IMR-90 (cell line): ENCODE measurements at regions not wholly inside any gene's neighbourhood (a gene's known extent, or its start where the extent isn't known, plus 50 kb on each side); places are given as distances from the start of the nearest gene placed in this dataset.

ENCODE experiments used
- ATAC-seq: fragments of 200-7000 bp; cut with Tn5 transposase; 2 replicates; pipeline ENCODE4 v1.9.1; 2020; ENCODE audit warnings: low read depth, mild to moderate bottlenecking, moderate library complexity
- BruUV-seq: library from RNA; stranded (reverse); fragments of 400-500 nt; replicated peaks from 2 replicates; lab custom pipeline; 2021; lab: Mats Ljungman, UMichigan
- CTCF ChIA-PET: fragments of 300-600 bp; formaldehyde crosslinking; extraction: SDS; loops from one replicate; lab custom pipeline; 2021; ENCODE audit warnings: antibody characterized with exemption; lab: Yijun Ruan, JAX
- POLR2A ChIA-PET: fragments of 300-600 bp; sonication (Branson Sonifier 250); formaldehyde crosslinking; loops from one replicate; lab custom pipeline; 2022; ENCODE audit warnings: antibody characterized with exemption; ENCODE audit not compliant: unreplicated experiment; lab: Charles Lee
- DNase-seq: peaks from one replicate; pipeline ENCODE4 v3.0.0; 2013
- H2AFZ ChIP-seq: replicated peaks from 2 replicates; pipeline ENCODE3; 2013; ENCODE audit warnings: low read length, mild to moderate bottlenecking; ENCODE audit not compliant: poor library complexity
- H2AK5ac ChIP-seq: 2 replicates; pipeline ENCODE4 v1.6.1; 2013; ENCODE audit warnings: low read depth, low read length, inconsistent platforms
- H2AK9ac ChIP-seq: replicated peaks from 2 replicates; pipeline ENCODE3; 2013; ENCODE audit warnings: mild to moderate bottlenecking, low read depth, low read length, moderate library complexity; ENCODE audit not compliant: poor library complexity
- H2BK120ac ChIP-seq: 2 replicates; pipeline ENCODE4 v1.6.1; 2013; ENCODE audit warnings: low read depth, low read length, inconsistent platforms
- H2BK15ac ChIP-seq: 3 replicates; pipeline ENCODE4 v1.6.1; 2013; ENCODE audit warnings: low read depth, low read length, inconsistent platforms
- H2BK20ac ChIP-seq: 2 replicates; pipeline ENCODE4 v1.6.1; 2013; ENCODE audit warnings: low read depth, mild to moderate bottlenecking, inconsistent platforms, low read length, moderate library complexity
- H2BK5ac ChIP-seq: 2 replicates; pipeline ENCODE4 v1.6.1; 2013; ENCODE audit warnings: mild to moderate bottlenecking, low read depth, low read length, inconsistent platforms; ENCODE audit not compliant: poor library complexity, severe bottlenecking
- H3K14ac ChIP-seq: replicated peaks from 2 replicates; pipeline ENCODE4 v1.6.1; 2013; ENCODE audit warnings: low read depth, low read length, inconsistent platforms
- H3K18ac ChIP-seq: 2 replicates; pipeline ENCODE4 v1.6.1; 2013; ENCODE audit warnings: low read depth, low read length, control low read depth
- H3K23ac ChIP-seq: 2 replicates; pipeline ENCODE4 v1.6.1; 2013; ENCODE audit warnings: low read depth, low read length, inconsistent platforms
- H3K27ac ChIP-seq: 2 replicates; pipeline ENCODE4 v1.5.1; 2013; ENCODE audit warnings: mild to moderate bottlenecking, control low read depth, low read length; ENCODE audit not compliant: insufficient read depth
- H3K27me3 ChIP-seq: 2 replicates; pipeline ENCODE4 v1.6.1; 2013; ENCODE audit warnings: low read length; ENCODE audit not compliant: control insufficient read depth, insufficient read depth
- H3K36me3 ChIP-seq: 2 replicates; pipeline ENCODE4 v1.6.1; 2013; ENCODE audit warnings: low read length, mixed read lengths; ENCODE audit not compliant: control insufficient read depth, insufficient read depth
- H3K4ac ChIP-seq: 2 replicates; pipeline ENCODE4 v1.6.1; 2013; ENCODE audit warnings: low read depth, low read length, inconsistent platforms
- H3K4me1 ChIP-seq: 2 replicates; pipeline ENCODE4 v1.6.1; 2013; ENCODE audit warnings: low read length, mixed read lengths; ENCODE audit not compliant: control insufficient read depth, insufficient read depth
- H3K4me2 ChIP-seq: 2 replicates; pipeline ENCODE4 v1.6.1; 2013; ENCODE audit warnings: low read depth, mild to moderate bottlenecking, control low read depth, low read length, moderate library complexity
- H3K4me3 ChIP-seq: 2 replicates; pipeline ENCODE4 v1.5.1; 2013; ENCODE audit warnings: low read depth, mild to moderate bottlenecking, control low read depth, low read length, moderate library complexity; ENCODE audit not compliant: insufficient read depth
- H3K56ac ChIP-seq: 2 replicates; pipeline ENCODE4 v1.6.1; 2013; ENCODE audit warnings: low read length, inconsistent platforms; ENCODE audit not compliant: insufficient read depth; ENCODE audit errors: extremely low read depth
- H3K79me1 ChIP-seq, 2 experiments: 2 replicates each; pipeline ENCODE4 v1.6.1; 2013; ENCODE audit warnings: low read length in 2 of 2, inconsistent platforms in 1 of 2, low read depth in 1 of 2
- H3K9ac ChIP-seq: 2 replicates; pipeline ENCODE4 v1.6.1; 2013; ENCODE audit warnings: low read depth, low read length, control low read depth
- H3K9me1 ChIP-seq: 2 replicates; pipeline ENCODE4 v1.6.1; 2013; ENCODE audit warnings: low read length, inconsistent platforms; ENCODE audit not compliant: insufficient read depth
- H3K9me3 ChIP-seq: 2 replicates; pipeline ENCODE4 v1.6.1; 2013; ENCODE audit warnings: low read length; ENCODE audit not compliant: control insufficient read depth, insufficient read depth
- H4K20me1 ChIP-seq: 2 replicates; pipeline ENCODE4 v1.6.1; 2013; ENCODE audit warnings: low read length, inconsistent platforms; ENCODE audit not compliant: insufficient read depth
- H4K5ac ChIP-seq: 2 replicates; pipeline ENCODE4 v1.6.1; 2013; ENCODE audit warnings: mild to moderate bottlenecking, low read depth, low read length, control low read depth
- H4K8ac ChIP-seq, 2 experiments: 2 replicates each; pipeline ENCODE4 v1.6.1; 2013; ENCODE audit warnings: low read depth in 2 of 2, low read length in 2 of 2, control low read depth in 1 of 2, inconsistent platforms in 1 of 2
- H4K91ac ChIP-seq: 2 replicates; pipeline ENCODE4 v1.6.1; 2013; ENCODE audit warnings: low read depth, low read length, inconsistent platforms; ENCODE audit not compliant: insufficient read depth
- BHLHE40 ChIP-seq: fragments of 150-350 bp; IDR thresholded peaks from 2 replicates; pipeline ENCODE4 v1.6.1; 2016; ENCODE audit warnings: mild to moderate bottlenecking, low read depth, low read length
- CEBPB ChIP-seq: IDR thresholded peaks from 2 replicates; pipeline ENCODE4 v1.6.1; 2012; ENCODE audit warnings: low read depth, low read length, improper control_type of control experiment
- CHD1 ChIP-seq: IDR thresholded peaks from 2 replicates; pipeline ENCODE4 v1.6.1; 2012; ENCODE audit warnings: low read depth, low read length, improper control_type of control experiment
- CTCF ChIP-seq: conservative IDR thresholded peaks from 2 replicates; pipeline ENCODE4 v1.5.1; 2012; ENCODE audit warnings: mild to moderate bottlenecking, low read depth, low read length, improper control_type of control experiment
- ELK1 ChIP-seq: fragments of 150-350 bp; IDR thresholded peaks from 2 replicates; pipeline ENCODE4 v1.6.1; 2016; ENCODE audit warnings: low read depth, mild to moderate bottlenecking, low read length, moderate library complexity, borderline replicate concordance
- FOS ChIP-seq: fragments of 150-350 bp; IDR thresholded peaks from 2 replicates; pipeline ENCODE4 v1.6.1; 2016; ENCODE audit warnings: low read depth, low read length
- MAFK ChIP-seq: IDR thresholded peaks from 2 replicates; pipeline ENCODE4 v1.6.1; 2012; ENCODE audit warnings: low read depth, low read length, improper control_type of control experiment
- MAZ ChIP-seq: IDR thresholded peaks from 2 replicates; pipeline ENCODE4 v1.6.1; 2012; ENCODE audit warnings: low read depth, mild to moderate bottlenecking, low read length, improper control_type of control experiment, moderate library complexity, borderline replicate concordance
- MXI1 ChIP-seq: IDR thresholded peaks from 2 replicates; pipeline ENCODE4 v1.6.1; 2012; ENCODE audit warnings: low read depth, mild to moderate bottlenecking, low read length, moderate library complexity, borderline replicate concordance
- NFE2L2 ChIP-seq: fragments of 150-350 bp; IDR thresholded peaks from 2 replicates; pipeline ENCODE4 v1.6.1; 2016; ENCODE audit warnings: low read depth, mild to moderate bottlenecking, low read length
- POLR2A ChIP-seq: IDR thresholded peaks from 2 replicates; pipeline ENCODE4 v1.6.1; 2012; ENCODE audit warnings: mild to moderate bottlenecking, low read depth, low read length
- RAD21 ChIP-seq: IDR thresholded peaks from 2 replicates; pipeline ENCODE4 v1.6.1; 2012; ENCODE audit warnings: low read length, improper control_type of control experiment
- RCOR1 ChIP-seq: IDR thresholded peaks from 2 replicates; pipeline ENCODE4 v1.6.1; 2012; ENCODE audit warnings: mild to moderate bottlenecking, low read length, improper control_type of control experiment; ENCODE audit not compliant: insufficient replicate concordance
- RFX5 ChIP-seq: IDR thresholded peaks from 2 replicates; pipeline ENCODE4 v1.8.0; 2012; ENCODE audit warnings: low read depth, mild to moderate bottlenecking, low read length, moderate library complexity
- SMC3 ChIP-seq: fragments of 150-350 bp; IDR thresholded peaks from 2 replicates; pipeline ENCODE4 v1.6.1; 2016; ENCODE audit warnings: low read depth, mild to moderate bottlenecking, antibody characterized with exemption, low read length, moderate library complexity
- WGBS, 2 experiments: methylation state at CpG; one replicate each; pipeline versions ENCODE4 v1.1.5 to v1.1.7; 2013; ENCODE audit warnings: missing lambda C conversion rate in 2 of 2; ENCODE audit not compliant: insufficient read length in 1 of 2; ENCODE audit errors: extremely low coverage in 2 of 2; 5-methylcytosine and 5-hydroxymethylcytosine counted together
- dilution Hi-C: fragments of 300-500 bp; cut with HindIII; formaldehyde crosslinking; loops from one replicate; pipeline ENCODE4 v1.14.3; 2018; ENCODE audit warnings: low sequenced_read_pairs; ENCODE audit not compliant: unreplicated experiment
- in situ Hi-C: fragments of 300-500 bp; cut with MboI; formaldehyde crosslinking; loops from 3 replicates; pipeline ENCODE4 v1.14.3; 2019; ENCODE audit warnings: low sequenced_read_pairs, inconsistent platforms, mixed read lengths
- intact Hi-C: fragments of 100-400 bp; cut with micrococcal nuclease; formaldehyde crosslinking; loops from 2 replicates; pipeline ENCODE4 v1.10.0; 2022
- TF ChIP-seq, protein P1 (sequence below): fragments of 150-350 bp; IDR thresholded peaks from 2 replicates; pipeline ENCODE4 v1.6.1; 2017; ENCODE audit warnings: mild to moderate bottlenecking, antibody characterized with exemption, low read length, low read depth

- peaks cover 29% of the 10 kb centered on the region for H3K9me3 ChIP-seq
- H2AFZ ChIP-seq = no peak overlapping the region
- BruUV-seq = no TSS peak
- ChIA-PET POLR2A (no interaction called here), CTCF (no interaction called here)
- H3K18ac ChIP-seq = no peak overlapping the region
- dilution Hi-C loops = no loop called here
- H3K4ac ChIP-seq = no peak overlapping the region
- no peak overlapping the region for H2BK5ac ChIP-seq
- H3K27me3 ChIP-seq = no peaks in the 10 kb centered on the region
- no peak for DNase-seq
- no peaks in the 10 kb centered on the region for H3K9me1 ChIP-seq
- no peak overlapping the region for H3K4me2 ChIP-seq
- WGBS, 2 experiments = no CpG with 5 or more reads among the region's 14 CpGs
- intact Hi-C loops = no loop called here
- H3K27ac ChIP-seq = no peak overlapping the region
- H3K14ac ChIP-seq = no peak overlapping the region
- no peak overlapping the region for H4K8ac ChIP-seq
- TF ChIP-seq, protein P1, sequence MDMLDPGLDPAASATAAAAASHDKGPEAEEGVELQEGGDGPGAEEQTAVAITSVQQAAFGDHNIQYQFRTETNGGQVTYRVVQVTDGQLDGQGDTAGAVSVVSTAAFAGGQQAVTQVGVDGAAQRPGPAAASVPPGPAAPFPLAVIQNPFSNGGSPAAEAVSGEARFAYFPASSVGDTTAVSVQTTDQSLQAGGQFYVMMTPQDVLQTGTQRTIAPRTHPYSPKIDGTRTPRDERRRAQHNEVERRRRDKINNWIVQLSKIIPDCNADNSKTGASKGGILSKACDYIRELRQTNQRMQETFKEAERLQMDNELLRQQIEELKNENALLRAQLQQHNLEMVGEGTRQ = no peak
- TF ChIP-seq FOS = no peak
- TF ChIP-seq CEBPB = no peak
- no peak for TF ChIP-seq MAZ
- TF ChIP-seq CTCF = no peak
- no peak for TF ChIP-seq RAD21
- TF ChIP-seq NFE2L2 = no peak
- TF ChIP-seq BHLHE40 = no peak
- no peak for TF ChIP-seq RFX5
- no peak for TF ChIP-seq ELK1
- no peak for TF ChIP-seq SMC3
- TF ChIP-seq MAFK = no peak
- TF ChIP-seq POLR2A = no peak
- no peak for TF ChIP-seq MXI1
- TF ChIP-seq RCOR1 = no peak
- TF ChIP-seq CHD1 = no peak
- H4K5ac ChIP-seq = no peak overlapping the region
- H3K79me1 ChIP-seq = no peaks in the 10 kb centered on the region
- H2BK15ac ChIP-seq = no peak overlapping the region
- H4K20me1 ChIP-seq = no peaks in the 10 kb centered on the region
- H3K4me1 ChIP-seq = no peaks in the 10 kb centered on the region
- ATAC-seq = no peak
- no peak overlapping the region for H2AK5ac ChIP-seq
- in situ Hi-C loops = no loop called here
- H3K9ac ChIP-seq = no peak overlapping the region
- no peak overlapping the region for H2AK9ac ChIP-seq
- H3K23ac ChIP-seq = no peak overlapping the region
- H3K56ac ChIP-seq = no peak overlapping the region
- no peak overlapping the region for H4K91ac ChIP-seq
- H2BK20ac ChIP-seq = no peak overlapping the region
- no peak overlapping the region for H2BK120ac ChIP-seq
- no peak overlapping the region for H3K4me3 ChIP-seq
- H3K36me3 ChIP-seq = no peaks in the 10 kb centered on the region
Observed at GRCh38 chr18:77984178-77984577, 734.5 kb downstream of the GALR1 start.
